HPDE6-E6E7 (cell line): ENCODE measurements at regions not wholly inside any gene's neighbourhood (a gene's known extent, or its start where the extent isn't known, plus 50 kb on each side); places are given as distances from the start of the nearest gene placed in this dataset.
"Not testable (repeated sequence)": the region's sequence is repeated elsewhere in the genome, so short reads cannot be mapped to it uniquely, and the experiment has no call there.

Source experiments
- DNase-seq: peaks from one replicate; pipeline ENCODE4 v3.0.0; 2011; ENCODE audit warnings: missing footprints; ENCODE audit errors: extremely low spot score

- no peak for DNase-seq
Observed at GRCh38 chr15:38945551-38946298, 381.1 kb upstream of the RASGRP1 start.

DNA sequence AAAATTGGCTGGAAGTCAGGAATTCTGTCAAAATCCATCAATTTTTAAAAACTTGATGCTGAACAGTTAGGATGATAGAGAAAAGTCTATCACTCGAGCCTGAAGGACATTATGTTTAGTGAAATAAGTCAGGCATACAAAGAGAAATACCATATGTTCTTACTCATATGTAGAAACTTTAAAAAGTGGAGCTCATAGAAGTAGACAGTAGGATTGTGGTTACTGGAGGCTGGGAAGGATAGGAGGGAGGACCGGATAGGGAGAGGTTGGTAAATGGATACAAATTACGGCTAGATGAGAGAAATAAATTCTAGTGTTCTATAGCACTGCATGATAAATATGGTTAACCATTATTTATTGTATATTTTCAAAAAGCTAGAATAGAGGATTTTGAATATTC is 389.5 kb upstream of the RASGRP1 start:
- no peak for DNase-seq

- DNase-seq: no peak
Observed at GRCh38 chr15:38961456-38961855, 396.8 kb upstream of the RASGRP1 start.

GRCh38 chr15:38961931-38962330 is 397.3 kb upstream of the RASGRP1 start:
- DNase-seq: no peak

DNA sequence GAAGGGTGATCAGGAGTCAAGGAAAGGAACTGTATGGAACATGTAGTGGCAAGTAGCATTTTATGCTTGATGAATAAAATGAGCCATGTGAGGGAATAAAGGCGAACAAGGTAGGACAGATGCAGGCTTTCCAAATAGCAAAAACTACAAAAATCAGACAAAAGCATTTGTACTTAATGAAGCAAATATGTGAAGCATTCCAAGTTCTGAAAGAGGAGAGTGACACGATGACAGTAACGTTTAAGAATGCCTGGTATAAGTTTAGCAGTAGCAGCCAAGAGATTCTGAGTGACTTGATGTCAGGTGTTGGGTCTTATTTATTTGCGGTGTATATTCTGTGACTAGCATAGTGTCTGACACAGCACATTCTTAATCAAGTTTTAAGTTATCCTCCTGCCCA is 408.2 kb upstream of the RASGRP1 start:
- DNase-seq: no peak

GRCh38 chr15:38975282-38975990 is 410.8 kb upstream of the RASGRP1 start:
- no peak for DNase-seq

GRCh38 chr15:38991126-38991525 is 426.5 kb upstream of the RASGRP1 start:
- peak; percentile 13 for DNase-seq

DNA sequence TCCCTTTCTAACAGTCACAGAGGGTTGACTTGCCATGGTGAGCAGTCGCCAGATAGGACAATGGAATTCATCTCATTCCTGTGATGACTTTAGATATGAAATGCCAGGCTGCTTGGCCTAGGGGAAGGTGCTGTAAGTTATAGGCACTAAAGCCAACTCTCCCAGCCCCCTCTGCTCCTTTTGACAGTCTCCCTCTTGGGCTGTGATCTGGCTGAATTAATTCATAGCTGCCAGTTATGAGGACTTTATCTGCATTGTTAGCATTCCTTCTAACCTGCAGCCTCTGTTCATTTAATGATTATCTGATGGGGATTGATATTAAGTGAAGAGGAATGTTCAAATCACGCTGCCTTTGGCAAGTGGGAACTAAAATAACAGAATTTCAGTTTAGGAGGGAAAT is 427.1 kb upstream of the RASGRP1 start:
- no peak for DNase-seq

DNA sequence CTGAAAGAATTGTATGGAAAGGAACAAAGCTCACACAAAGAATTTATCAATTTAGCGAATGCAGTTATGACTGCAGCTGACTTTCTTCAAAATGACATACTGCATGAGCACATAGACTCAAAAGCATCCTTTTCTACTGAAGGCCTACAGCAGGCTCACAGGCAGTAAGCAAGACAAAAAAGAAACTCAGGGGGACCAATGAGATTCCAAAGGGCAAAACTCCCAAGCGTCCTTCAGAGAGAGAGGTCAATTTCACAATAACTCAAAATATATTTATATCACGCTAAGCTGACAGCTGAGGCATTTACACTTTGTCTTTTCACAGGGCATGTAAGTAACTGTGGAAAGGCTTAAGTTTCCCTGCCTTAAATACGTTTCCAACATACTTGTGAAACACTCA is 427.9 kb upstream of the RASGRP1 start:
- no peak for DNase-seq

DNA sequence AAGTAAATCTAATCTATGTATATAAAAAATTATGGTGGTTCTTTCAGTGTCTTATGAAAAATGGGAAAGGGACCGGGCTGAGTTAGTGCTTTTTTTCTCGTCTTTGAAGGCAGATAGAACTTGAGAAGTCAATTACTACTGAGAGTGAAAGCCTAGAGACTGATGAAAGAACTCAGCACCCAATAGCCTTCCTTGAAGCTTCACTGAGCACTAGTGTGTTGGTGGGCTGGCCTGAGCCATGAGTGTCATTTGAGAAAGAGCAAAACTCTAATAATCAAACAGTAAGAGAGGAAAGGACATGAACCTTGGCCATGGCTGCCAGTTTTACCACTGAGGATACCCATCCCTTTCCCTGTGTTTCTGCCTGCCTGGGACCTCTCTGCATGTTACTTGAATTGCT is 428.3 kb upstream of the RASGRP1 start:
- DNase-seq: no peak

DNA sequence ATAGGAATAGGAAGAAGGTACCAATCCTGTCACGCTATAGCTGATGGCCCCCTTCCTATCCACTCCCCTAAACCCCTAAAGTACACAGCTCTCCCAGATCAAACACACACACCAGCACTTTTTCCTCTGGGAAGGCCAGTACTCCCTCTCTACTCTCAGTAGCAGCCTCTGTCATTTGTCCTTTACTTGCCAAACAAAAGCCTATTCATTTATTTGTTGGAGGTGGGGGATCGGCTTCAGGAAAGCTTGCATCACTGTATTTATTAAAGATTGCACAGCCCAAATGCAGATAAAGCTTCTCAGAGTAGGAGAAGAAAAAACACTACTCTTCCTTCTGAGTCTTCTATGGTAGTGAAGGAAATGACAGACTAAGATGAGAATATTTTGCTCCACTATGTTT is 429.7 kb upstream of the RASGRP1 start:
- no peak for DNase-seq

DNA sequence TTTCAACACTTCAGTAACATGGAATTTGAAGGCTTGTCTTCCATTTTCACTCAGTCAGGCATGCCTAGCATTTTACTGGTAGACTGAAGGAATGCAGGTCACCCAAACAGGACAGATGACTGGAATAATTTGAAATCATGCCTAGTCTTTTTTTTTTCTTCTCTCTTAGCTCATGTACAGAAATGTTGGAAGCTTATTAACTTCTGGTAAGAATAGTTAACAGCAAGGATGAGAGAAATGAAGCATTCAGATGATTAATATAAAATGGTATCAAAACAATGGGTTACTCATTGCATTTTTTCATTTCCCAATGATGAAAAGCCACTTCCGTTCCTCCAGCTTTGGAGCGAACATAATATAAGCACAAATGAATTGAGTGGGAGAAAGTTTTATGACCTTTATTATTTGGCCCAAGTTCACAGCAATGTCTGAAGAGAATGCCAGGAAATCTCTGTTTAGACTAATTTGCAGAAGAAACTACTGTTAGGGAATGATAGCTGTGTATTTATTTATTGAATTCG is 431.6 kb upstream of the RASGRP1 start:
- no peak for DNase-seq

DNA sequence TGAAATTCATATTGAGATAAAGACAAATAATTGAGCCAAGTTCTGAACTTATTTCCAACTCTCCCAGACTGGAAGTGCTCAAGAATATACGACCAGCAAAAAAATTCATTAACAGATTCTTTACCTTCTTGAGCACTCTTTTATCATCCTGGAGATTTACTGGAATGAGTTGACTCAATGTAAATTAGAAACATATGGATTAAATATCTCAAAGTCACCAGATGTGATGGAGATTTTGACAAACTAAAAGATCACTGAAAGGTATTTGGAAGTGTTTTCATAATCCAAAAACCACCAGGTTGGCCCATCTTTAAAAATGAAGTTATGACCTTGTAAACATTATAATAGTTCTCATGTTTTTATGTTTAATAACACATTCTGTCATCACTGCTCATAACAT is 433.2 kb upstream of the RASGRP1 start:
- no peak for DNase-seq

DNA sequence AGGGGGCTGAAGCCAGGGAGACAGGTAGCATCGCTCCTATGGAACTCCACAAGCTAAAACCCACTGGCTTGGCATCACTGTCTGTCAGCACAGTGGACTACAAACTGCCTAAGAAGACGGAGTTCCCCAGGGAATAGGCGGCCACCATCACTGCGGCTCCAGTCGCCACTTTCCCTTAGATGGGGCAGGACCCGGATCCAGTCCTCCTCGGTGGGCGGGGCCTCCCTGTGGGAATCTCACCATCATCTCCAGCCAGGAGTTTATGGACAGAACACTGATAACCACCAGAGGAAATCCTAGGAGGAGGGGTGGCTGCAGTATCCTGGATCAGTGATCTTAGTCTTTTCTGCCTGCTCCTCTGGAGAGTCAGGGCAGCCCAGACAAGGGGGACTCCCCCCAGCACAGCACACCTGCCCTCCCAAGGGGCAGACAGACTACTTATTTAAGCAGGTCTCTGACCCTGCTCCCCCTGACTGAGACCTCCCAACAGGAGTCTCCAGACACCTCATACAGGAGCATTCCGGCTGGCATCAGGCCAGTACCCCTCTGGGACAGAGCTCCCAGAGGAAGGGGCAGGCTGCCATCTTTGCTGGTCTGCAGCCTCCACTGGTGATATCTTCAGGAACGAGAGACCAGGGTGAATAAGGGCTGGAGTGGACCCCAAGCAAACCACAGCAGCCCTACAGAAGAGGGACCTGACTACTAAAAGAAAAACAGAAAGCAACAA is 435.6 kb upstream of the RASGRP1 start:
- DNase-seq: no peak

DNA sequence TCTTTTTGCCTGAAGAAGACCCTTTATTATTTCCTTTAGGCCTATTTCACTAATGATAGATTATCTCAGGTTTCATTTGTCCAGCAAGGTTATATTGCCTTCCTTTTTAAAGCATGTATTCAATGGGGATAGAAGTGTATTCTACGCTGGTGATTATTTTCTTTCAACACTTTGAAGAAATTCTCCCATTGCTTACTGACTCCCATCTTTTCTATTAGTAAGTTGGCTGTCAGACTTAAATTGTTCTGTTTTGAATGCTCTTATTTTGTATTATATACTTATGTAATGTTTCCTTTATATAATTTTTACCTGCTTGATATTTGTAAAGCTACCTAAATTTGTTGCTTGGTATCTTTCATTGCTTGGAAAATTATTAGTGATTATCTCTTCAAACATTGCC is 445.1 kb upstream of the RASGRP1 start:
- no peak for DNase-seq

GRCh38 chr15:39011066-39011465 is 446.5 kb upstream of the RASGRP1 start:
- DNase-seq: not testable (repeated sequence)

DNA sequence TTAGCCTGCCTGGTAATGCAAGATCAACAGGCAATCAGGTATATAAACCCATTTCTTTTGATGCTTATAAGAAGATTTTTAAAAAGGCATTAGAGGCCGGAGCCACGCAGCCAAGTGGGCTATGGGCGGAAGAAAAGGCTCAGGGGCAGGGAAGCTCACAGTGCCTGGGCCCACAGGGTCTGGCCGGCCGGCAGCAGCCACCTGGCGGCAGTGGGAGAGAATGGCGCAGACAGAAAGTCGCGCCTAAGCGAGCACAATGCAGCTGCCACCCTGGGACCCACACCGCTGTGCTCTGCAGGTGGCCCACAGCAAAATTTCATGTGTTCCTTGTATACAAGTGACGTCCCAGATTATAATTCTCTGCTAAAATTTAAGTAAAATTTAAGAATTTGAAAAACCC is 448.6 kb upstream of the RASGRP1 start:
- DNase-seq: no peak

DNA sequence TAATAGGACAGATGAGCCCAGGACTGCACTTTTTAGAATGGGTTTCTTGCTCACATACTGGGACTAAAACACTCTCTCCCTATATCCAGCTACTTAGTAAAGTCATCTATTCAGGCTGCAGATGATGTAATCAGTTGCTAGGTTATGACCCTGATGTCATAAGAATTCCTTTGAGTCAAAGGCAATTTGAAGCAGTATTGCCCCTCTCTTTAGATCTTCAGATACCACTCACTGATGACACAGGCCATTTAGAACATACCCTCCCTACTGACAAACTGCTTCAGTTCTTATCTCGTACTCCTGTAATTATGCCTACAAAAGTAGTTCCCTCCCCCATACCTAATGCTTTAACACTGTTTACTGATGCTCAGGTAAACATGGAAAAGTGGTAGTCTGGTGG is 450.1 kb upstream of the RASGRP1 start:
- no peak for DNase-seq

DNA sequence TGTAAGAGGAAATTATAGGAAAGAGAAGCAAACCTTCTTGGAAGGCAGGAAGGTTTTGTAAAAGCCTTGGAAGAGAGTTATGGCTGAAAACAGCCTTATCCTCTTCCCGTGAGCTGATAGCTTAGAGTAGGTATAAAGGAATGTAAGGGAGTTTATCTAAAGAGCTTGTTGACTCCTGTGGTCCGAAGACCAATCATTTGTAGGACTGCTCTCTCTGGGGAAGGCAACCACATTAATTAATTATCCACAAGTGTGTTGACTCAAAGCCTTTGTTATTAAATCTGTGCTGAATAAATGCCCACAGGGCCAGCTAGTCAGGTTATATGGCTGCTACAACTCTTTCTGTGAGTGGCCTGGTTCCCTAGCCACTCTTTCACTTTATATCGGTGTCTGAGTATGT is 452.1 kb upstream of the RASGRP1 start:
- no peak for DNase-seq

- DNase-seq: no peak
Observed at GRCh38 chr15:39018966-39019365, 454.4 kb upstream of the RASGRP1 start.

- DNase-seq: no peak
Observed at GRCh38 chr15:39021341-39021740, 456.7 kb upstream of the RASGRP1 start.

- DNase-seq: no peak
Observed at GRCh38 chr15:39022532-39023305, 458.1 kb upstream of the RASGRP1 start.
